ENCODE measurements at regions not wholly inside any gene's neighbourhood (a gene's known extent, or its start where the extent isn't known, plus 50 kb on each side); places are given as distances from the start of the nearest gene placed in this dataset.

DNA sequence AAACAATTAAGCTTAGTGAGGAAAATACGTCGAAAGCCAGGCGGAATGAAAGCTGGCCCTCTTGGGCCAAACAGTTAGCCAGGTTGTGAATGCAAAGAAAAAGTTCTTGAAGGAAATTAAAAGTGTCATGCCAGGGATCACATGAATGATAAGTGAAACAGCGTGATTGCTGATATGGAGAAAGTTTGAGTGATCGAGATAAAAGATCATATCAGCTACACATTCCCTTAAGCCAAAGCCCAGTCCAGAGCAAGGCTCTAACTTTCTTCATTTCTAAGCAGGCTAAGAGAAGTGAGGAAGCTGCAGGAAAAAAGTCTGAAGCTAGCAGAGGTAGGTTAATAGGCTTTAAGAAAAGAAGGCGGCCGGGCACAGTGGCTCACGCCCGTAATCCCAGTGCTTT is 254.0 kb downstream of the EFNB2 start:
- Histone ChIP-seq H3K9me3 (ENCODE audit: control insufficient read depth, low read length) (peaks cover 13% of the 10 kb centered on the region), H3K36me3 (ENCODE audit: control insufficient read depth, insufficient read depth, low read length) (no peaks in the 10 kb centered on the region), H3K27ac (ENCODE audit: low read depth, low read length) (no peak overlapping the region), H3K9ac (ENCODE audit: extremely low read depth, low read length, poor library complexity, severe bottlenecking) (no peak overlapping the region), H3K27me3 (ENCODE audit: control insufficient read depth, insufficient read depth, low read length, poor library complexity, severe bottlenecking) (peaks cover 71% of the 10 kb centered on the region), H3K4me3 (ENCODE audit: low read length) (no peak overlapping the region), H3K4me1 (ENCODE audit: control insufficient read depth, insufficient read depth, low read length) (peaks cover 2% of the 10 kb centered on the region)
- no peak overlapping the region for H3K4me3 Mint-ChIP-seq
- peaks cover 28% of the 10 kb centered on the region for H3K27me3 Mint-ChIP-seq (ENCODE audit: insufficient read depth)
- H3K36me3 Mint-ChIP-seq (ENCODE audit: low read depth), result no peaks in the 10 kb centered on the region
- DNase-seq, result no peak
- no peak overlapping the region for H3K27ac Mint-ChIP-seq
- 77 to 93% methylated on average over 4 to 7 of the region's 9 CpGs for WGBS, 2 experiments (ENCODE audit: insufficient coverage in 1 of 2, insufficient read length in 1 of 2)
- TF ChIP-seq, protein P1, sequence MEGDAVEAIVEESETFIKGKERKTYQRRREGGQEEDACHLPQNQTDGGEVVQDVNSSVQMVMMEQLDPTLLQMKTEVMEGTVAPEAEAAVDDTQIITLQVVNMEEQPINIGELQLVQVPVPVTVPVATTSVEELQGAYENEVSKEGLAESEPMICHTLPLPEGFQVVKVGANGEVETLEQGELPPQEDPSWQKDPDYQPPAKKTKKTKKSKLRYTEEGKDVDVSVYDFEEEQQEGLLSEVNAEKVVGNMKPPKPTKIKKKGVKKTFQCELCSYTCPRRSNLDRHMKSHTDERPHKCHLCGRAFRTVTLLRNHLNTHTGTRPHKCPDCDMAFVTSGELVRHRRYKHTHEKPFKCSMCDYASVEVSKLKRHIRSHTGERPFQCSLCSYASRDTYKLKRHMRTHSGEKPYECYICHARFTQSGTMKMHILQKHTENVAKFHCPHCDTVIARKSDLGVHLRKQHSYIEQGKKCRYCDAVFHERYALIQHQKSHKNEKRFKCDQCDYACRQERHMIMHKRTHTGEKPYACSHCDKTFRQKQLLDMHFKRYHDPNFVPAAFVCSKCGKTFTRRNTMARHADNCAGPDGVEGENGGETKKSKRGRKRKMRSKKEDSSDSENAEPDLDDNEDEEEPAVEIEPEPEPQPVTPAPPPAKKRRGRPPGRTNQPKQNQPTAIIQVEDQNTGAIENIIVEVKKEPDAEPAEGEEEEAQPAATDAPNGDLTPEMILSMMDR (conservative IDR thresholded peaks at IDR 0.05), result no peak
- H3K9me3 Mint-ChIP-seq, result no peaks in the 10 kb centered on the region
- H3K4me1 Mint-ChIP-seq, result peaks cover 12% of the 10 kb centered on the region

DNA sequence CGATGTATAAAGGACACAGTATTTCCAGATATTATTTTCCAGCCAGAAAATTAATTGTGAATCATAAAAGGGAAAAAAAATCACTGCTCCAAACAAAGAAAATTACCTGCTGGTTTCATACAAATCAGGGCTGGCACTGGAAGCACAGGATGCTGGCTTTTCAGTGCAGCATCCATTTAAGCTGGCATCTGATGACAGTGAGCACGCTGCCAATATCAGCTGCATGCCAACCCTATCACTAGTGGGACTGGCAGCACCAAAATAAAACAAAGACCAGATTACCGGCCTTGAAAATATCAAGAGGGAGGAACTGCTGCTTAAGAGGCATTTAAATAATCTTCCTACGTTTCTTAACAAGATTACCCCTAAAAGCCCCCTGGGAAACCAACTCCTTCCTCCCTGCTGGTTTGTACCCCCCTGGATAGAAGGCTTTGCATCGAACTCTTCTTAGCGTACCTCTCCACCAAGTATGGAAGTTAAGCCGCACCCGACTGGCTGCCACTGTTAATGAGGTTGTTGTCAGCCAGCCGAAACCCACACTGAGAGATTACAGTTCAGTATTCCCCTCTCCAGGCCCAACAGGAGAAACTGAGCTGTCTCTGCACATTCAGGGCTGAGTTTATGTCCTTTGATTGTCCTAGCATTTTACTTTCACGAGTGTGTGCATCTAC is 257.8 kb downstream of the EFNB2 start:
- Histone ChIP-seq H3K9ac (ENCODE audit: extremely low read depth, low read length, poor library complexity, severe bottlenecking) (no peak overlapping the region), H3K9me3 (ENCODE audit: control insufficient read depth, low read length) (peaks cover 6% of the 10 kb centered on the region), H3K27ac (ENCODE audit: low read depth, low read length) (no peak overlapping the region), H3K27me3 (ENCODE audit: control insufficient read depth, insufficient read depth, low read length, poor library complexity, severe bottlenecking) (peaks cover 42% of the 10 kb centered on the region), H3K4me3 (ENCODE audit: low read length) (no peak overlapping the region), H3K36me3 (ENCODE audit: control insufficient read depth, insufficient read depth, low read length) (no peaks in the 10 kb centered on the region), H3K4me1 (ENCODE audit: control insufficient read depth, insufficient read depth, low read length) (peaks cover 2% of the 10 kb centered on the region)
- peaks cover 17% of the 10 kb centered on the region for H3K27me3 Mint-ChIP-seq (ENCODE audit: insufficient read depth)
- DNase-seq, result peak; percentile 50
- no peaks in the 10 kb centered on the region for H3K9me3 Mint-ChIP-seq
- H3K4me3 Mint-ChIP-seq, result no peak overlapping the region
- WGBS, 2 experiments (ENCODE audit: insufficient coverage in 1 of 2, insufficient read length in 1 of 2), result 82 to 93% methylated on average over 4 to 10 of the region's 10 CpGs
- H3K27ac Mint-ChIP-seq, result no peak overlapping the region
- peaks cover 10% of the 10 kb centered on the region for H3K4me1 Mint-ChIP-seq
- no peaks in the 10 kb centered on the region for H3K36me3 Mint-ChIP-seq (ENCODE audit: low read depth)
- TF ChIP-seq, protein P1 (conservative IDR thresholded peaks at IDR 0.05), result no peak

DNA sequence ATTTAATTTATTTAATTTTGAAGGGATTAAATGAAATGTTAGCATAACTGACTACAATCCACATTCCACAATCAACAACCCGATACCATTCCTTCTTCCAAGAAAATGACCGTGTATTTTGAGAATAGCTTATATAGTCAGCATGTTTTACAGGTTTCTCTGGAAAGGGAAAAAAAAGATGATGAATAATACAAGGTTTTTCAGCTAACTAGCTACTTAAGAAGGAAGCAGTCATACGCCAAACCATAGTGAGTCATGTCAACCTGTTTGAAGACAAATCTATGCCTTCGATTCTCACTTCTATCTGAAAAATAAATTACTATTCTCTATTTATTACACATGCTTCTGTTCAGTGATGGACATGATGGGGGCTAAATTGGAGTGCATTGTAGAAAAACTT is 258.6 kb downstream of the EFNB2 start:
- no peak overlapping the region for H3K27ac Mint-ChIP-seq
- no peak overlapping the region for H3K4me3 Mint-ChIP-seq
- no peak overlapping the region for H3K9ac ChIP-seq (ENCODE audit: extremely low read depth, low read length, poor library complexity, severe bottlenecking)
- H3K9me3 ChIP-seq (ENCODE audit: control insufficient read depth, low read length), result no peaks in the 10 kb centered on the region
- no peak overlapping the region for H3K4me3 ChIP-seq (ENCODE audit: low read length)
- DNase-seq, result no peak
- no peaks in the 10 kb centered on the region for H3K9me3 Mint-ChIP-seq
- peaks cover 10% of the 10 kb centered on the region for H3K27me3 Mint-ChIP-seq (ENCODE audit: insufficient read depth)
- H3K4me1 ChIP-seq (ENCODE audit: control insufficient read depth, insufficient read depth, low read length), result peaks cover 2% of the 10 kb centered on the region
- H3K4me1 Mint-ChIP-seq, result peaks cover 10% of the 10 kb centered on the region
- H3K36me3 ChIP-seq (ENCODE audit: control insufficient read depth, insufficient read depth, low read length), result no peaks in the 10 kb centered on the region
- TF ChIP-seq, protein P1 (conservative IDR thresholded peaks at IDR 0.05), result no peak
- 100% methylated on average over 1 to 3 of the region's 4 CpGs for WGBS, 2 experiments (ENCODE audit: insufficient coverage in 1 of 2, insufficient read length in 1 of 2)
- peaks cover 36% of the 10 kb centered on the region for H3K27me3 ChIP-seq (ENCODE audit: control insufficient read depth, insufficient read depth, low read length, poor library complexity, severe bottlenecking)
- no peaks in the 10 kb centered on the region for H3K36me3 Mint-ChIP-seq (ENCODE audit: low read depth)
- H3K27ac ChIP-seq (ENCODE audit: low read depth, low read length), result no peak overlapping the region

Measured in endodermal cell (in vitro differentiated cells).